Stomach (tissue), 8 donors: ENCODE measurements at regions not wholly inside any gene's neighbourhood (a gene's known extent, or its start where the extent isn't known, plus 50 kb on each side); places are given as distances from the start of the nearest gene placed in this dataset.

Experiments
- DNase-seq, 2 donors: peaks; one replicate each; pipeline versions ENCODE4 v3.0.0 to v3.0.0-alpha.2; 2013 to 2019
- H3K27ac ChIP-seq, 5 donors: fragments of 200-600 bp in 4 of 5; sonication (generic) in 4 of 5; one replicate each; pipeline ENCODE4 v1.5.1; 2013 to 2019; ENCODE audit warnings: mild to moderate bottlenecking in 1 of 5, moderate library complexity in 1 of 5
- H3K27me3 ChIP-seq, 3 donors: fragments of 200-600 bp; sonication (generic); one replicate each; pipeline ENCODE4 v1.5.1; 2017 to 2019; ENCODE audit warnings: mixed run types in 1 of 3
- H3K36me3 ChIP-seq, 4 donors: fragments of 200-600 bp; sonication (generic); 1 replicate in 3 of 4; 2 replicates in 1 of 4; pipeline ENCODE4 v1.5.1; 2016 to 2019
- H3K4me1 ChIP-seq, 4 donors: fragments of 200-600 bp; sonication (generic); one replicate each; pipeline ENCODE4 v1.5.1; 2016 to 2019
- H3K4me3 ChIP-seq, 4 donors: fragments of 200-600 bp; sonication (generic) in 3 of 4; one replicate each; pipeline ENCODE4 v1.5.1; 2016 to 2019; ENCODE audit warnings: mild to moderate bottlenecking in 1 of 4
- H3K9me3 ChIP-seq, 4 donors: fragments of 200-600 bp; sonication (generic); one replicate each; pipeline ENCODE4 v1.5.1; 2016 to 2019
- CTCF ChIP-seq, 7 experiments: fragments of 450-650 bp in 4 of 7; fragments of 200-600 bp in 3 of 7; sonication (generic) in 3 of 7; IDR thresholded peaks; one replicate each; pipeline ENCODE4 v1.5.1; 2016 to 2019; ENCODE audit warnings: antibody characterized with exemption in 7 of 7, control low read depth in 2 of 7, mild to moderate bottlenecking in 1 of 7
- EP300 ChIP-seq: sonication (generic); formaldehyde crosslinking; IDR thresholded peaks from one replicate; pipeline ENCODE4 v1.6.1; 2017; ENCODE audit warnings: antibody characterized with exemption
- POLR2A ChIP-seq, 4 donors: fragments of 450-650 bp; IDR thresholded peaks; one replicate each; pipeline ENCODE4 v1.6.1; 2016; ENCODE audit warnings: antibody characterized with exemption in 4 of 4, control low read depth in 2 of 4, mild to moderate bottlenecking in 1 of 4, moderate library complexity in 1 of 4
- POLR2AphosphoS5 ChIP-seq, 3 donors: sonication (generic); formaldehyde crosslinking; IDR thresholded peaks; one replicate each; pipeline ENCODE4 v1.6.1; 2016; ENCODE audit warnings: antibody characterized with exemption in 3 of 3
- WGBS, 5 donors: extraction: QIAGEN DNeasy Blood & Tissue Kit in 3 of 5; methylation state at CpG; one replicate each; pipeline versions ENCODE4 v1.1.5 to v1.1.7; 2013 to 2018; 5-methylcytosine and 5-hydroxymethylcytosine counted together
- intact Hi-C: fragments of 100-400 bp; cut with DNase I; formaldehyde crosslinking; loops from one replicate; pipeline ENCODE4 v1.15.1; 2023; ENCODE audit warnings: low total_unique reads
- donor health status: healthy with polysubstance abuse.
- donor health status: Bipolar disorder and iron deficiency.
- donor health status: healthy.

DNA sequence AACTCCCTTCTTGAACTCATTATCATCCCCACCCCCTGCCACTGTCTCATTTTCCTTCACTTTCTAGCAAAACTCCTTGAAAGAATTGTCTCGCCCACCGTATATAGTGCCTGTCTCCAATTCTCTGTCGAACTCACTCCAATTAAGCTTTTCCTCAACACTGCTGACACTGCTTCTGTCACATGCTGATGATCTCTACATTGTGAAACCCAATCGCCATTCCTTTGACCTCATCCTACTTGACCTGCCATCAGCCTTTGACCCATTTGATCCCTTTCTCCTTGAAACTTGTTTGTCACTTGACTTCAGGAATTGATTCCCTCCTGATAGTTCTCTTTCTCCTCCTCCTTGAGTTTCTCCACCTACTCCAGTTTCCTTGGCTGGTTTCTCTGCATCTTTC, 54.8 kb downstream of the CCDC71L start:
- Histone ChIP-seq H3K36me3 (no peaks in the 10 kb centered on the region), H3K9me3 (no peaks in the 10 kb centered on the region), H3K27me3 (no peaks in the 10 kb centered on the region), H3K4me3 (no peak overlapping the region), H3K27ac (no peak overlapping the region), H3K4me1 (no peaks in the 10 kb centered on the region)
- DNase-seq = no peak
- TF ChIP-seq POLR2AphosphoS5 (IDR thresholded peaks at IDR 0.05) = no peak
- TF ChIP-seq POLR2A (IDR thresholded peaks at IDR 0.05) = no peak
- TF ChIP-seq EP300 = no peak
- TF ChIP-seq CTCF (IDR thresholded peaks at IDR 0.05) = no peak
- 87 to 90% (median 89%) methylated on average over 4 of the region's 4 CpGs for WGBS, 5 donors
- intact Hi-C loops = no loop called here

GRCh38 chr7:106604971-106605370, 56.0 kb downstream of the CCDC71L start:
- Histone ChIP-seq H3K4me1 (no peaks in the 10 kb centered on the region), H3K9me3 (no peaks in the 10 kb centered on the region), H3K27me3 (no peaks in the 10 kb centered on the region), H3K27ac (no peak overlapping the region), H3K36me3 (no peaks in the 10 kb centered on the region), H3K4me3 (no peak overlapping the region)
- TF ChIP-seq CTCF (IDR thresholded peaks at IDR 0.05) (no peak), POLR2AphosphoS5 (IDR thresholded peaks at IDR 0.05) (no peak), POLR2A (IDR thresholded peaks at IDR 0.05) (no peak), EP300 (no peak)
- no peak for DNase-seq
- WGBS, 5 donors = 89 to 94% (median 90%) methylated on average over 3 of the region's 3 CpGs
- intact Hi-C loops = no loop called here

DNA sequence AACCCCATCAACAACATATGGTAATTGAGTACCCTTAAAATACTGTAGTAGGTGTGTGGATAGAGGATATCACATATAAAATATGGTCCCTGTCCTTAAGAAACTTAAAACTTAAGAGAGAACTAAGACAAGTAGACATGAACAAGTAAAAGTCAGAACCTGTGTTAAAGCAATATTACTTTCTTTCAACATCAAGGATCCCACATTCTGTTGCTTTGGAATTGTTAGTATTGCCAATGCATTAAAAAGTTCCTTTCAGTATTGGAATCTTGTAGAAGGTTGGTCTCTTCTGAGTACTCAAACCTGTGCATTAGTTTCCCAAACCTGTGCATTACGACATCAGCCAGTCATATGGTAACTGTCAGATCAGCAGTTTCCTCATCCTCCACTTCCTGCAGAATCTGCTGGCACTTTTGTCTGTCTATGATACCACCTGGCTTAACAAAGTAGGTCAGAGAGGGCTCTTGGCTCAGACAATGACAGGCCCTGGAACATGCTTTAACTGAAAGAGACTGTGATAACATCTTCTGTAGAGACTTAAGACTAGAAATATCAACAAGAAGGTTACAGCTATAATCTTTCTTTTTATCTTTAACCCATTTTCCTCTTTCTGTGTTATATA, 56.5 kb downstream of the CCDC71L start:
- intact Hi-C loops = no loop called here
- DNase-seq = peak in 1 of 2 donors; percentile 14
- Histone ChIP-seq H3K27me3 (no peaks in the 10 kb centered on the region), H3K36me3 (no peaks in the 10 kb centered on the region), H3K9me3 (no peaks in the 10 kb centered on the region), H3K4me1 (no peaks in the 10 kb centered on the region), H3K27ac (no peak overlapping the region), H3K4me3 (no peak overlapping the region)
- WGBS, 5 donors = 67 to 88% (median 80%) methylated on average over 1 of the region's 1 CpG
- TF ChIP-seq POLR2A (IDR thresholded peaks at IDR 0.05) (no peak), CTCF (IDR thresholded peaks at IDR 0.05) (no peak), EP300 (no peak), POLR2AphosphoS5 (IDR thresholded peaks at IDR 0.05) (no peak)

GRCh38 chr7:106603346-106603745, 57.6 kb downstream of the CCDC71L start:
- no peak for TF ChIP-seq POLR2AphosphoS5 (IDR thresholded peaks at IDR 0.05)
- no peak for TF ChIP-seq EP300
- TF ChIP-seq CTCF (IDR thresholded peaks at IDR 0.05) = no peak
- TF ChIP-seq POLR2A (IDR thresholded peaks at IDR 0.05) = no peak
- intact Hi-C loops = no loop called here
- no peaks in the 10 kb centered on the region for H3K27me3 ChIP-seq
- H3K27ac ChIP-seq = no peak overlapping the region
- DNase-seq = no peak
- 46 to 83% (median 65%) methylated on average over 4 of the region's 4 CpGs for WGBS, 5 donors
- H3K4me1 ChIP-seq = peaks cover 0 to 4% (median under 1%) of the 10 kb centered on the region in 4 donors
- H3K4me3 ChIP-seq = no peak overlapping the region
- no peaks in the 10 kb centered on the region for H3K9me3 ChIP-seq
- H3K36me3 ChIP-seq = no peaks in the 10 kb centered on the region
